ENCODE measurements at regions not wholly inside any gene's neighbourhood (a gene's known extent, or its start where the extent isn't known, plus 50 kb on each side); places are given as distances from the start of the nearest gene placed in this dataset.
"Not testable (repeated sequence)": the region's sequence is repeated elsewhere in the genome, so short reads cannot be mapped to it uniquely, and the experiment has no call there.

DNA sequence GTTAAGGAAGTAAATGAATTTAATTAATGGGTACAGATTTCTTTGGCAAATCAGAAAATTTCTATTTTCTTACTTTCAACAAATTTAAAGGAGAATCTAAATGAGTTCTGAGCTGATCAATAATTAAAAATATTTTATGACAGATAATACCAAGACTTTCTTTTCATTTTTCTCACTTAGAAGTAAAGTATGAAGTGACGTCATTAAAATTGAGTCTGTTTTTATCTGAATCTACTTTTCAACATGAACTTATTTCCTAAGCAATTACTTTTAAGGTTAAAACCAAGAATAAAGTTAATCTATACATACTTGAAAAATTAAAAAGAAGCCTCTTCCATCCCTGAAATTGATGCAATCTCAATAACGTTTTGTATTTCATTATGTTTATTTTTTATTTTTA lies 552.8 kb upstream of the ST8SIA4 start:
- no peak for DNase-seq

- DNase-seq: no peak
Observed at GRCh38 chr5:101455048-101455447, 552.0 kb upstream of the ST8SIA4 start.

- DNase-seq: not testable (repeated sequence)
Observed at GRCh38 chr5:101442281-101442680, 539.2 kb upstream of the ST8SIA4 start.

- no peak for DNase-seq
Observed at GRCh38 chr5:101440173-101440572, 537.1 kb upstream of the ST8SIA4 start.

DNA sequence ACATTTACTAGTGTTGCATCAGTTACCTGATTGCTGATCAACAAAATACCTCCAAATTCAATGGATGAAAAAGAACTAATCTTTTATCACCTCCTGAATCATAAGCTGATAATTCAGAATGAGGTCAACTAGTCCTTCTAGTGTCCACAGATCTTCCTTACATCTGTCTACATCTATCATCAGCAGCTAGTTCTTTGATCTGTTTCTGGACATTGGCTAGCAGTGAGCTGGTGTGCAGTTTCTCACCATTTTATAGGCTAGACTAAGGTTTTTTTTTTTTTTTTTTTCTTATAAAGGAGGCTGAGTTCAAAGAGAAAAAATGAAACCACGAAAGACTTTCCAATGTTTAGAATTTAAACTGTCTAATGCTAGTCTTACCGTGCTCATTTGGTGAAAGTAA lies 534.3 kb upstream of the ST8SIA4 start:
- DNase-seq: no peak

GRCh38 chr5:101435768-101436167 lies 532.7 kb upstream of the ST8SIA4 start:
- DNase-seq: no peak

- no peak for DNase-seq
Observed at GRCh38 chr5:101431201-101431600, 528.1 kb upstream of the ST8SIA4 start.

DNA sequence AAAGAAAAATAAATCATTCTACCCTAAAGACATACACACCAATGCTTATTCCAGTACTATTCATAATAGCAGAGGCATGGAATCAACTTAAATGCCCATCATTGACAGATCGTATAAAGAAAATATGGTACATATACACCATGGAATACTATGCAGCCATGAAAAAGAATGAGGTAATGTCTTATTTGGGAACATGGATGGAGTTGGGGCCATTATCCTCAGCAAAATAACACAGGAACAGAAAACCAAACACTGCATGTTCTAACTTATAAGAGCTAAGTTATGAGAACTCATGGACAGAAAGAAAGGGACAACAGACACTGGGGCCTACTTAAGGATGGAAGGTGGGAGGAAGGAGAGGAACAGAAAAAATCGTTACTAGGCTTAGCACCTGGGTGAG lies 527.5 kb upstream of the ST8SIA4 start:
- DNase-seq: no peak

GRCh38 chr5:101429241-101429640 lies 526.2 kb upstream of the ST8SIA4 start:
- DNase-seq: no peak

- no peak for DNase-seq
Observed at GRCh38 chr5:101425339-101425859, 522.3 kb upstream of the ST8SIA4 start.

DNA sequence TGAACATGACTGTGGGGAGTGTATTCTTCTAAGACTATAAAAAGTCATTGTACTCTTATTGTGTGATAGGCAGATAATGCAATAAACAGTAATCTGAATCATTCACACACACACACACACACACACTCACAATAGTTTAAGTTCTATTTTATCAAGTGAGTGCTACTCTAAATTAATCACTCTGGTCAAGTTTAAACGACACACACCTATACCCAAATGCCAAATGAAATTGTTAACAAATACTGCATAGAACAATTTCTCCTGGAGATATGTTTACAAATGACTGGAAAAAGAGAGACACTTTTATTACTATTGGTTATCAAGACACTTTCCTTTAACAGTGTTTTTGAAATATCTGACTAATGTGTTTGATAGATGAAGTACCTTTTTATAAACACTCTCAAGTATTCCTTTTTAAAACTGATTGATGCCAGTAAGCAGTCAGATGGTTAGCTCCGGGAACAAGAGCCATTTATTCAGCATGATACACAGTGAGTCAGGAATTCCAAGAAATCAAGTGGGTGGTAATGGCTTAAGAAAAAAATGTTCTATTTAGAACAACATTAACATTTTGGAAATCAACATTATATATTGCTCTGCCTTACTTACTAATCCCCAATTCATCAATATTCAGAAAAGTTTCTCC lies 521.6 kb upstream of the ST8SIA4 start:
- DNase-seq: no peak

DNA sequence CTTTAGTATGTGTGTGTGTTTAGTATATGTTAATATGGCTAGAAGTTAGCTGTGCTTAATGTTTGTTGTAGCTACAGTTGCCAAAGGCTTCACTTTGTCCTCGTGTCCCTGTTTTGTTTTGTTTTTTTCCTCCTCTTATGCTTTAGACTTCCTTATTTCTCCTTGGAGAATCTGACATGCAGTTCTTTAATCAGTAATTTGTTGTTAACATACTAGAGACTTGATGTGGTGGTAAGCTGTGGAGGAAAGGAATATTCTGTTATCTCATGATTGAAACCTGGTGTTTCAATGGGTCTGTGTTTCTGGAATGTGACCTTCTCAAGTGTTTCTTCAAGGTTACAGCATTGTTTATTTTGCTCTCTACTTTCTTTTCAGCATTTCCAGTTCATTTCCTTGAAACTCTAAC lies 515.6 kb upstream of the ST8SIA4 start:
- DNase-seq: no peak

DNA sequence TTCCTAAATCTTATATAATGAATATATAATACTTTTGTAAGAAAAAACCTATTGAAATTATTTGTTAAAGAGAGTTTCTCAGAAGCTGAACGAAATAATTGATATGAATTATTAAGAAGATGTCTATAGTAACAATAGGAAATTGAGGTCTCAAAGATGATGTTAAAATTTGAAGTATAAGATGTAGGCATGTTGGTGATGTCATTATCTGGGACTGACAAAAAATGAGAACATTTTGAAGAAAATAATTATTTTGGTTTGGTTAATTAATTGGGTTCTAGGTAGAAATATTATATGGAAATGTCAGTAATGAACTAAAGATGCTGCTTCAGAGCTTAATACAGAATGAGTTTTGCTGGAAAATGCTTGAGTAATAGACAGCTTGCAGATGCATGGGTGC lies 501.4 kb upstream of the ST8SIA4 start:
- DNase-seq: no peak

GRCh38 chr5:101393795-101394450 lies 490.8 kb upstream of the ST8SIA4 start:
- no peak for DNase-seq

GRCh38 chr5:101390151-101390908 lies 487.2 kb upstream of the ST8SIA4 start:
- no peak for DNase-seq

DNA sequence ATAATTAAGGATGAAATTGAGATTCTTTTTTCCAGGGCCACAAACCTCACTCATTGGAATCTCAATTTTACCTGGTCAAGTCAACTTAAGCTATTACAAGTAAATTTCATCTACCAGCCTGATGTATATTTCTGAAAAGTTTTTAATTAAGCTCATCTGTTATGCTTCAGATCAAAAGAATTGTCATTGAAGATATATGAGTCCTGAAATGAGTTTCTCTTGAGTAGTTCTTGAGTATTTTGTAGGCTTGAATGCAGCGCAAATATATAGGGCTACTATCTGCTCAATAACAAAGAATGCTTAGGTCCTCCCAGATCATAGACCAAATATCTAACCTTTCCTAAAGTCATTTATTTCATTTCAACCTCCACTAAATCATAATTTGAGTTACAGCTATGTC lies 482.2 kb upstream of the ST8SIA4 start:
- no peak for DNase-seq

GRCh38 chr5:101370181-101370580 lies 467.1 kb upstream of the ST8SIA4 start:
- DNase-seq: no peak

- no peak for DNase-seq
Observed at GRCh38 chr5:101364469-101364868, 461.4 kb upstream of the ST8SIA4 start.

DNA sequence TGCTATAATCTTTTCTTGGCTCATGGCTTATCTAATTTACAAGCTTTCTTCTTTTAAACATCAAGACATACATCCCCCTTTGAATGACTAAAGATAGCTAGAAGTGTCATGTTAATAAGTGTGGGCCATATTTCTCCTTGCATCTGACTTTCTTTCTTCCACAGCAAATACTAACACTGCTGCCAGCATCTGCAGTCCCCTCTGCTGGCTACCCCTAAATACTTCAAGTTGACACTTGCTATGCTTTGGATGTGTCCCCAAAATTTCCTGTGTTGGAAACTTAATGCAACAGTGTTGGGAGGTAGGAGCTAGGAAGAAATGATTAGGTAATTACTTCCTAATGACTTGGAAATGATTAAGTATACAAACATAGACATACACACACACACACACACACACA lies 459.0 kb upstream of the ST8SIA4 start:
- no peak for DNase-seq

DNA sequence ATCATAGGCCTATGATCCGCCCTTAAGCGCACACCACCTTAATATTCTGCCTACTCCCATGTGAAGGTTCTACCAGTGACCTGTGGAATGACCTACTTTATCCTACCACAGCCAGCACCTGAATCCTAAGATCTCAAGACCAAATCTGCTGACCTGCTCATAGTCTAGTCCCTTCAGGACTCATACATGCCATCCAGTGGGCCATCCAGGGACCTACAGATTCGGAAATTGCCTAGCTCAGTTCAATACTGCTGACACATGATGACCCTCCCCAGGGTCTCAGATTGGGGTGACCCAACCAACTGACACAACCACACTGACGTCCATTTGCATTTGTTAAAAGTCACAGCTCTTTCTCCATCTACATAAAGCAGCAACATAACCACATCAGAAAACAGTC lies 443.8 kb upstream of the ST8SIA4 start:
- DNase-seq: no peak

- no peak for DNase-seq
Observed at GRCh38 chr5:101346447-101346846, 443.4 kb upstream of the ST8SIA4 start.

- no peak for DNase-seq
Observed at GRCh38 chr5:101338226-101338625, 435.1 kb upstream of the ST8SIA4 start.

- DNase-seq: no peak
Observed at GRCh38 chr5:101327816-101328215, 424.7 kb upstream of the ST8SIA4 start.

GRCh38 chr5:101326766-101327165 lies 423.7 kb upstream of the ST8SIA4 start:
- DNase-seq: no peak
